ENCODE measurements at regions not wholly inside any gene's neighbourhood (a gene's known extent, or its start where the extent isn't known, plus 50 kb on each side); places are given as distances from the start of the nearest gene placed in this dataset.
A peak's percentile ranks its signal among the peaks of the same experiment; 100 is the strongest.

DNA sequence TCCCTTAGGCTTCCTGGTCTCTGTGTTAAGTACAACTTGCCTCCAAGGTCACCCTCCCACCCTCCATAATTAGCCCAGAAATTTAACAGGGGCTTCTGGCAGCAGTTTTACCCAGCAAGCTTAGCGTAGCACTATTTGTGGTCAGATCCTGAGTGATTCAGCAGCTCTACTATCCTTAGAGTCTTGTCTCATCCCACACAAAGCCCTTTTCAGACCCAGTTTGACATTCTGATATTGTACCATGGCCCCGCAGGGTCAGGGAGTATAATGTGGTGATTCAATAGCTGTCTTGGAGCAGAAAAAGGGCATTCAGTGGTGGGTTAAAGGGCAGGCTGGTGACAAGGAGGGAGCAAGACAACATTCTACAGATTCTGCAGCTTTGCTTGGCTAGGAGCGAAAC is 153.8 kb upstream of the DDHD1 start:
- Histone ChIP-seq H3K9me3 (replicated peaks) (peaks cover 3% of the 10 kb centered on the region), H3K27ac (no peak overlapping the region), H3K36me3 (peaks cover 5% of the 10 kb centered on the region; the same call in 1 of the 2 replicates), H3K4me3 (no peak overlapping the region), H3K4me1 (peaks cover 23% of the 10 kb centered on the region), H3K27me3 (no peaks in the 10 kb centered on the region)
- peak; percentile 7 to 37 for DNase-seq

GRCh38 chr14:53306267-53306721 is 153.2 kb upstream of the DDHD1 start:
- H3K4me1 ChIP-seq = peaks cover 23% of the 10 kb centered on the region
- 0 out of 2 replicates have a peak overlapping the region, but pooled peaks have one; percentile 7 for H3K27ac ChIP-seq
- H3K36me3 ChIP-seq = peaks cover 5% of the 10 kb centered on the region; the same call in 1 of the 2 replicates
- H3K9me3 ChIP-seq (replicated peaks) = peaks cover 3% of the 10 kb centered on the region
- peak; percentile 39 to 76 for DNase-seq
- peak overlapping the region; percentile 53 for H3K4me3 ChIP-seq
- no peaks in the 10 kb centered on the region for H3K27me3 ChIP-seq

DNA sequence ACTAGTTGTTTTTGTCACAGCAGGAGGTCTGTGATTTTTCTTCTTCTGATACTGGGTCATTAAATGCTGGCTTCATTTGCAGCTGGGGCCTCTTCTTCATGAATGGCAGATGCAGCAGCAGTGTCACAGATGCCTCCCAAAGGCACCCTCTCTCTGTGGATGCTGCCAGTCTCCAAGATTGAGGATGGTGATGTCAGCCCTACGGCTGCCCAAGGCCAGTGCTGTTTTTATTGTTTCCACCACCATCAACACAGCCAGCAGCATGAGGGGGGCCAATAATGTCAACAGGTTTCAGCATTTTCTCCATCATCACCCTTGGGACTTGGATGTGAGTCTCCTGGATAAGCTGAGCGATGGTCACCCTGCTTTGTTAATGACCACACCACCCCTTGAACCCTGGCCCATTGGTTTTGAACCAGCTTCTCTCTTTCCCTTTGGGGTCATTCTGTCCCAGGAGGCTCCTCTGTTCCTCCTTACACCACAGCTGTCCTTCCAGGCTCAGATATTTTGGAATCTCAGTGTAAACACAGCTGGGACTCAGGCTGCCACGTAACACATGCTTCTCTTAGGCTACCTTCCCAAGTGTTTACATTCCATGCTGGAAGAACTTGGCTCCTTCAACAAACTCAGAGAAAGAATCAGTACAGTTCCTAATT is 151.7 kb upstream of the DDHD1 start:
- H3K4me3 ChIP-seq = no peak overlapping the region
- peak; percentile 42 to 70 for DNase-seq

DNA sequence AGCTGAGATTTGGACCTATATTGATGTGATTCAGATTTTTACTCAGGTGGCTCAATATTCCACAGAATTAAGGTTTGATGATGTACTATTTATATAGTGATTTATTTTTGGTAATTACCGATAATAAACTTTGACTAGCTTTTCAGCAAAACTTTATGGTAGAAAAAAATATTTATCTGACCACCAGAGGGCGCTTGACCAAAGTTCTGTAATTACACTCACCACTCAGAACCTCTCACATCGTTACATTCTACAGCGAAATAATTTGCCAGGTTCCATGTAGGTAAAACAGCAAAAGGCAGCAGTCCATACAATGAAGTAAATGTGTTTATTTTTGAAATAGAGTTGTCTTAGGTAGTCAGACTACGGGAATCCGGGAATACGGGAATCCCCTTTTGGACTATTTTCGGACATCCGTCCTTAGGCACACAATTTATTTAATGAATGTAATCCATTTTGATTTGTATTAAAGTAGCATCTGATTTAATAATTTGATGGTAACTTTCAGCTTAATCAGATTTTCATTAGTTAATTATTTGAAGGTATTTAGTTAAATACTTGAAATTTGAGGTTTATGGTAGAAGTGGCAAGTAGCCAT is 143.0 kb upstream of the DDHD1 start:
- H3K36me3 ChIP-seq = no peaks in the 10 kb centered on the region

More for the DNA sequence above, 151.7 kb upstream of the DDHD1 start:
- Histone ChIP-seq H3K27ac (no peak overlapping the region), H3K4me1 (peaks cover 23% of the 10 kb centered on the region), H3K9me3 (replicated peaks) (no peaks in the 10 kb centered on the region; the same call in 1 of the 2 replicates), H3K36me3 (peaks cover 2% of the 10 kb centered on the region; the same call in 1 of the 2 replicates), H3K27me3 (no peaks in the 10 kb centered on the region)

GRCh38 chr14:53295372-53295771 is 142.2 kb upstream of the DDHD1 start:
- Histone ChIP-seq H3K27me3 (no peaks in the 10 kb centered on the region), H3K4me3 (no peak overlapping the region), H3K4me1 (no peaks in the 10 kb centered on the region), H3K9me3 (replicated peaks) (no peaks in the 10 kb centered on the region; the same call in none of the 2 replicates), H3K27ac (no peak overlapping the region), H3K36me3 (no peaks in the 10 kb centered on the region)
- no peak for DNase-seq

More for the DNA sequence above, 143.0 kb upstream of the DDHD1 start:
- Histone ChIP-seq H3K4me3 (no peak overlapping the region), H3K9me3 (replicated peaks) (no peaks in the 10 kb centered on the region; the same call in none of the 2 replicates), H3K4me1 (no peaks in the 10 kb centered on the region), H3K27ac (no peak overlapping the region), H3K27me3 (no peaks in the 10 kb centered on the region)
- peak in 1 of 2 experiments; percentile 65 for DNase-seq

- Histone ChIP-seq H3K9me3 (replicated peaks) (no peaks in the 10 kb centered on the region), H3K4me1 (no peaks in the 10 kb centered on the region), H3K27ac (no peak overlapping the region), H3K27me3 (no peaks in the 10 kb centered on the region), H3K4me3 (no peak overlapping the region), H3K36me3 (no peaks in the 10 kb centered on the region)
- DNase-seq = no peak
These were observed 133.2 kb upstream of the DDHD1 start for GRCh38 chr14:53286301-53286700.

DNA sequence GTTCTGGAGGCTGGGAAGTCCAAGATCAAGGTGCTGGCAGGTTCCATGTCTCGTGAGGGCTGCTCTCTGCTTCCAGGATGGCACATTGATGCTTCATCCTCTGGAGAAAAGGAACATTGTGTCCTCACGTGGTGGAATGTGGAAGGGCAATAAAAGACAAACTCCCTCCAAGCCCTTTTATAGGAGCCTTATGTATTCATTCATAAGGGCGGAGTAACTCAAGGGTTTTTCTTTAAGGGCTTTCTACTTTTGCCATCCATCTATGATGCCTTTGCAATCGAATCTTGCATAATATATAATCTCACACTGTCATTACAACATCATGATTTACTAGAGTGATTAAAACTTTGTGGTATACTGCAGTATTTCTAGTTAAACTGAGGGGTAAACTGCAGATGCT is 132.7 kb upstream of the DDHD1 start:
- H3K27ac ChIP-seq = no peak overlapping the region
- no peaks in the 10 kb centered on the region for H3K27me3 ChIP-seq
- H3K9me3 ChIP-seq (replicated peaks) = 0 out of 2 replicates have a peak, but pooled peaks cover under 1% of the 10 kb centered on the region
- no peaks in the 10 kb centered on the region for H3K36me3 ChIP-seq
- no peak overlapping the region for H3K4me3 ChIP-seq
- no peaks in the 10 kb centered on the region for H3K4me1 ChIP-seq
- DNase-seq = no peak

DNA sequence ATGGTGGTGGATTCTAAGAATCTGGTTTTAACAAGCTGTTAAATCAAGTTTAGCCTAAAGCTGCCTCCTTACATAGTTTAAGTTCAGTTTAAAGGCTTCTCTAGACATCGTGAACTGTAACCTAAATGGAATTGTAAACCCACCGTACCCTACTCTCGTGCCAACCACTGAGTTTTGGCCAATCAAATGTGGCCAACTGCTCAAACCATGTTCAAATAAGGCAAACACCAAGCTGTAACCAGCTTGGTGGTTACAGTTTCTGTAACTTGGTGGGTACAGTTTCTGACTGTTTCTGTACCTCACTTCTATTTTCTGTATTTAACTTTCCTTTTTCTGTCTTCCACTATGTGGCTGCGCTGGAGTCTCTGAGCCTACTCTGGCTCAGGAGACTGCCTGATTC is 131.9 kb upstream of the DDHD1 start:
- DNase-seq = no peak
- no peaks in the 10 kb centered on the region; the same call in 1 of the 2 replicates for H3K36me3 ChIP-seq
- no peak overlapping the region for H3K4me3 ChIP-seq
- H3K27me3 ChIP-seq = no peaks in the 10 kb centered on the region
- H3K9me3 ChIP-seq (replicated peaks) = 0 out of 2 replicates have a peak, but pooled peaks cover 3% of the 10 kb centered on the region
- H3K4me1 ChIP-seq = no peaks in the 10 kb centered on the region
- H3K27ac ChIP-seq = no peak overlapping the region

DNA sequence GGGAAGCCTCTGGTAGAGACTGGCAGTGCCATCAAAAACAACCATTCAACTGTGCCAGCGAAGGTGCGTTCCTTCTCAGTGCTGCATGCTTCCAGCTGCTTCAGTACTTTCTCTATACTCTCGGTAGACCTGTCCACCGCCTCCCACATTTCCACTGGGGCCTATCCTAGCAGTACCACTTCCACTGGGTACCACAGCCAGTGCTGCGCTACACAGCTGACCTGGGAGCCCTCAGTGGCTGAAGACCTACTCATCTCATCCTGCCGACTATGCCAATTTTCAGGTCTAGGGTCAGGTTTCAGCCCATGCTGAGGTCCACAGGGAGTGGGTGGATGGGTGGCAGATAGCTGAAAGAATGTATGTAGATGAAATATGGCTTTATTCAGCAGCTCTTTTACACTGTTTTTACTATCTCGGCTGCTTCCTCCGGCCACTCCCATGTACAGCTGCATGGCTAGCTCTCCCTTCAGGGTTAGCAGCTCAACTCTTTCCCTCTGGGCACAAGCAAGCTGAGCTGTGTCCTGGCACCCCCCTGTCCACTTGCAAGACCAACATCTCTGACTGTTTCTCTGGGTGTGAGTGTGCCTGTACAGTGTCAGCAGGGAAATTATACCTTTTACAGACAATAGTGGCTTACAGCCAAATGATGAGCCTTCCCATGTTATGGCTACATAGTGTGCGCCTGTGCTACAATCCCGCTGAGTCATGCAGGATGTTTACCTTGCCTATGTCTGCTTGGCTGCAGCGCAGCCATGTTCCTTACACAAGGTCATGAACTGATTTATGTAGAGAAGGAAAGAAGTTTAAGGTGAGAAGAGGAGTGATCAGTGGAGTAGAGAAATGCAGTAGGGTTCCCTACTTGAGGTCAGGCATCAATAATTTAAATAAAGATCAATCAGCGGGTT is 125.7 kb upstream of the DDHD1 start:
- Histone ChIP-seq H3K4me1 (no peaks in the 10 kb centered on the region), H3K9me3 (replicated peaks) (0 out of 2 replicates have a peak, but pooled peaks cover 3% of the 10 kb centered on the region), H3K4me3 (no peak overlapping the region), H3K27ac (no peak overlapping the region), H3K27me3 (no peaks in the 10 kb centered on the region), H3K36me3 (no peaks in the 10 kb centered on the region; the same call in 1 of the 2 replicates)
- peak; percentile 16 to 32 for DNase-seq

DNA sequence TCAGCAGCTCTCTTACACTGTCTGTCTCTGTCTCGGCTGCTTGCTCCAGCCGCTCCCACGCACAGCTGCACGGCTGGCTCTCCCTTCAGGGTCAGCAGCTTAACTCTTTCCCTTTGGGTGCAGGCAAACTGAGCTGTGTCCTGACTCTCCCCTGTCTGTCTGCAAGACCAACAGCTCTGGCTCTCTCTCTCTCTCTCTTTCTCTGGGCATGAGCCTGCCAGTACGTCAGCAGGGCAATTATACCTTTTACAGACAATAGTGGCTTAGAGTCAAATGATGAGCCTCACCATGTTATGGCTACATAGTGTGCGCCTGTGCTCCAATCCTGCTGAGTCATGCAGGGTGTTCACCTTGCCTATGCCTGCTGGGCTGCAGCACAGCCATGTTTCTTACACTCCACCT is 120.5 kb upstream of the DDHD1 start:
- no peaks in the 10 kb centered on the region for H3K4me1 ChIP-seq
- DNase-seq = peak in 1 of 2 experiments; percentile 9
- no peak overlapping the region for H3K27ac ChIP-seq
- no peak overlapping the region for H3K4me3 ChIP-seq
- H3K27me3 ChIP-seq = no peaks in the 10 kb centered on the region
- no peaks in the 10 kb centered on the region for H3K36me3 ChIP-seq
- no peaks in the 10 kb centered on the region for H3K9me3 ChIP-seq (replicated peaks)

- H3K9me3 ChIP-seq (replicated peaks) = peaks cover 4% of the 10 kb centered on the region; the same call in 1 of the 2 replicates
- no peaks in the 10 kb centered on the region for H3K36me3 ChIP-seq
- H3K4me3 ChIP-seq = no peak overlapping the region
- H3K27me3 ChIP-seq = no peaks in the 10 kb centered on the region
- DNase-seq = no peak
- no peak overlapping the region for H3K27ac ChIP-seq
- no peaks in the 10 kb centered on the region for H3K4me1 ChIP-seq
These were observed 111.9 kb upstream of the DDHD1 start for GRCh38 chr14:53265025-53265424.

GRCh38 chr14:53260928-53261327 is 107.8 kb upstream of the DDHD1 start:
- no peak overlapping the region for H3K27ac ChIP-seq
- H3K27me3 ChIP-seq = no peaks in the 10 kb centered on the region
- no peak for DNase-seq
- no peaks in the 10 kb centered on the region for H3K36me3 ChIP-seq
- H3K4me1 ChIP-seq = no peaks in the 10 kb centered on the region
- H3K9me3 ChIP-seq (replicated peaks) = peaks cover 8% of the 10 kb centered on the region; the same call in 1 of the 2 replicates
- H3K4me3 ChIP-seq = no peak overlapping the region

DNA sequence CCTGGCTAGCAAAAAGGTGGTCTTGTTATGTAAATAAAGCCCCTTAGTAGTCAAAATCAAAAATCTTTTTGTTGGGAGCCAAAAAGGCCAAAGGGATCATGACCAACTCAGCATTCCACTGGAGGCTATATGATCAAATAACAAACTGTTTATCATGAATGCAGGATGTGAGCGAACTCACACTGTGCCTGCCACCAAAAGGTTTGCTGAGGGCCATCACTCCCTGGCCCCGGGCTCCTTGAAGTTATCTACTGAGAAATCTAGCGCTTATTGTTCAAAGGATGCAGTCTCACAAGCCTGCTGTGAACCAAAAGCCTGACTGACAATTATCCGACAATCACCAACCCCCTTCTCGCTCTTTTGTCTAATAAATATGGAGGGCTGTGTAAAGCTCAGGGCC is 107.2 kb upstream of the DDHD1 start:
- no peak for DNase-seq
- Histone ChIP-seq H3K9me3 (replicated peaks) (peaks cover 10% of the 10 kb centered on the region; the same call in 1 of the 2 replicates), H3K4me3 (no peak overlapping the region), H3K36me3 (no peaks in the 10 kb centered on the region), H3K27ac (no peak overlapping the region), H3K27me3 (no peaks in the 10 kb centered on the region), H3K4me1 (no peaks in the 10 kb centered on the region)

DNA sequence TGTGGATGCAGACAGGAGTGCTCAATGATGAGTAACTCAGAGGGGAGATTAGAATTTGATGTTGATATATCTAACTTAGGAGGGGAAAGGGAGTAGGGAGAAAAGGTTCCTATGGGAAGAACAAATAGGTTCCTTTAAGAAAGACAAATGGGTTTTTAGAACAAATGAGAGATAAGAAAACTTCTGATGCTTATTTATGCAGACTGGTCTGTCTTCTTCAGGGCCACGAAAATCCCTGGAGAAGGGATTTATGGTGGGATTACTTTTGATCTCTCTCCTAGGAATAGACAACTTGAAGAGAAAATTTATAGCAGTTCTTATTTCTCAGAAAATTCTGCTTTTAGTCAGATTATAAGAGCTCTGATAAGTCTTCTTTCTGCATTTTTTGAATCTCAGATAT is 99.0 kb upstream of the DDHD1 start:
- Histone ChIP-seq H3K9me3 (replicated peaks) (peaks cover 15% of the 10 kb centered on the region; the same call in 1 of the 2 replicates), H3K36me3 (no peaks in the 10 kb centered on the region), H3K4me1 (no peaks in the 10 kb centered on the region), H3K27me3 (no peaks in the 10 kb centered on the region), H3K27ac (no peak overlapping the region), H3K4me3 (no peak overlapping the region)
- DNase-seq = no peak
